ENCODE measurements at regions not wholly inside any gene's neighbourhood (a gene's known extent, or its start where the extent isn't known, plus 50 kb on each side); places are given as distances from the start of the nearest gene placed in this dataset.

DNA sequence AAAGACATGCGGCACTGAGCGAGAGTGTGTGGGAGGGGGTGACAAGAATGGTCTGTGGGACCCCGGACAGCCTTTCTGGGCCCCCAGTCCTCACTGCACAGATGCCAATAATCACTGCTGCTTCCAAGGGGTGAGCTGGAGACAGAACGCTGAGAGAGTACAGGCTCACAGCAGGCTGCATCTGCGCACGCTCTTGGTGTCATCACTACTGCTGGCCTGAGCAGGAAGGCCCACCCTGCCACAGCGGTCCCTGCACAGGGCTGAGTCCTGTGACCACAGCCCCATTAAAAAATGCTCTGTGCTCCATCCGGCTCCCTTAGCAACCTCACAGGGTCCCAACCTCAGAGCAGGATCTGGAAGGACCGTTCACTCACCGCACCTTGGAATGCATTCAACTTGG is 205.5 kb upstream of the NSMCE3 start:
- no peak for DNase-seq (ENCODE audit: low read depth)
- no peak for TF ChIP-seq CTCF (IDR thresholded peaks at IDR 0.05; ENCODE audit: control insufficient read depth, insufficient read depth, low read depth, low read length, missing control alignments)
- no peak overlapping the region for H3K4me3 ChIP-seq (ENCODE audit: control insufficient read depth, low read depth, low read length)

DNA sequence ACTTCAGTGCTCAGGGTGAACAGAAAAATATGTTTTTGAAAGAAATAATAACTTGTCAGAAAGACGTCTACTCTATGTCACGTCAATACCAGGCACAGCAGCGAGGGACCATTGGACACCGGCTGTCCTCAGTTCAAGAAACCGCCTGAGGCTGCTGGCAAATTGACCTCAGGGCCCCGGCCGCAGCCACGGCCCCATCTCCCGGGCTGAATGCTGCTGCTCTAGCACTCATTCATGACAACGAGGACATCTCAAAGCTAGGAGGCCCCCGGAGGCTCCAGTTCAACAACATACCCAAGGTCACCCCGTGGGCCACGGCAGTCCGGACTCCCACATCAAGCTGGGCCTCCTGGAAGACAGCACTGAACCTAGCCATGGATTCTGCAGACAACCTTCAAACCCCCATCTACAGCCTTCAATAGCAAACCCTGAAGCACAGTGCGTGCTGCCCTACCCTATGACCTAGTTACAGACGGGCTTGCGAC is 204.0 kb upstream of the NSMCE3 start:
- H3K4me3 ChIP-seq (ENCODE audit: control insufficient read depth, low read depth, low read length): no peak overlapping the region
- DNase-seq (ENCODE audit: low read depth): no peak
- no peak for TF ChIP-seq CTCF (IDR thresholded peaks at IDR 0.05; ENCODE audit: control insufficient read depth, insufficient read depth, low read depth, low read length, missing control alignments)

DNA sequence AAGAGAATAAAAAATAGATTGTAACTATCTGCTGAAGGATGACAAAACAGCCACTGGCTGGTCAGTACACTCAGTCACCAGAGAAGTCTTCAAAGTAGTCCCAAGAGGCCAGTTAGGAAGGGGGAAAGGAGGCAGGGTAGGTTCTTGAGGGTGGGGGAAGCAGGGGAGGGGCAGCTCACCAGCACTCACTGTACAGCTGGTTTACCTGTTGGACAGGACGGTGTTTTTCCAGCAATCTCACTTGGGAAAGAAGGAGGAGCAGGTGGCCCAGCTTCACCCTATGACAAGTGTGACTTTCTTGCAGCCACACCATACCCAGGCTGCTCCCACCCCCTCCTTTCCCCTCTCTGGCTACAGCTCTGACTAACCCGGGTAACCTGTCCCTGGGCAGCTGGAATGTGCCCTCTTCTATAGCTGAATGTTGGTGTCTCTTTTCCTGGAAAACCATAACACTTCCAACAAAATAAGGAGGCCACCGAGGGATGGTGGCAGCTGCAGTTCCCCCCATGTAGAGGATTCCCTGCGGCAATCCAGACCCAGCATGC is 203.4 kb upstream of the NSMCE3 start:
- DNase-seq (ENCODE audit: low read depth): no peak
- no peak overlapping the region for H3K4me3 ChIP-seq (ENCODE audit: control insufficient read depth, low read depth, low read length)
- TF ChIP-seq CTCF (IDR thresholded peaks at IDR 0.05; ENCODE audit: control insufficient read depth, insufficient read depth, low read depth, low read length, missing control alignments): no peak

DNA sequence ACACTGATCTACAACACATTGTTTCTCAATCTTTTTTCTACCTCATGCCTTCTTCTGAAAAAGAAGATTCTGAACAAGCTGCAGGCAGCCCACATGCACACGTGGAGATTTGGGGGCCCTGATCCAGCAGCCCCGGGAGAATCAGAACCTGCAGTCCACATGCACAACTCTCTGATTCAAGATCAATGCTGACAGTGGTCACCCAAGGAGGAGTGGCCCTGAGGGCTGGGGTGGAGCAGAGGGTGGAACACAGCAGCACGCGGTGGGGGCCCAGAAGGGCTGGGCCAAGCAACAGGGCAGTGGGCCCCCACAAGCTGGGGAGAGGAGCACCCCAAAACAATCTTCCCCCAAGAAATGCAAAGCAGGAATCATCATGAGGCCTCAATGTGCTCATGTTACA is 202.1 kb upstream of the NSMCE3 start:
- no peak for TF ChIP-seq CTCF (IDR thresholded peaks at IDR 0.05; ENCODE audit: control insufficient read depth, insufficient read depth, low read depth, low read length, missing control alignments)
- DNase-seq (ENCODE audit: low read depth): no peak
- no peak overlapping the region for H3K4me3 ChIP-seq (ENCODE audit: control insufficient read depth, low read depth, low read length)

DNA sequence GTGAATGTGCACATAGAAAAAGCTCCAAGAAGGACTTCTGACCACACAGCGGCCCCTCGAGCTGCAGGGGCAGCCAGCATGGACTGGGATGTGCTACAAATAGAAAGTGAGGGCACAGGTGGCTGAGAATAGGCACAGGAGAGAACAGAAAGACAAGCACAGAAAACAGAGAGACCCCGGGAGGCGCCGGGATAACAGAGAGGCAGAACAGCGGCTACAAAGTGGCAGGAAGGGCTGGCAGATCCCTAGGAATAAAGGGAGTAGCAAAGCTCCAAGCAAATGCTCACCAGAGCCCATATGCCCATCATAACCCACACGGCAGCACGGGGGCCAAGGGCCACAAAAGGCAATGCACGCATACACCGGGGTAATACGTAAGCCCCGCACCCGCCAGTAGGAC is 201.7 kb upstream of the NSMCE3 start:
- H3K4me3 ChIP-seq (ENCODE audit: control insufficient read depth, low read depth, low read length): no peak overlapping the region
- no peak for TF ChIP-seq CTCF (IDR thresholded peaks at IDR 0.05; ENCODE audit: control insufficient read depth, insufficient read depth, low read depth, low read length, missing control alignments)
- DNase-seq (ENCODE audit: low read depth): no peak

DNA sequence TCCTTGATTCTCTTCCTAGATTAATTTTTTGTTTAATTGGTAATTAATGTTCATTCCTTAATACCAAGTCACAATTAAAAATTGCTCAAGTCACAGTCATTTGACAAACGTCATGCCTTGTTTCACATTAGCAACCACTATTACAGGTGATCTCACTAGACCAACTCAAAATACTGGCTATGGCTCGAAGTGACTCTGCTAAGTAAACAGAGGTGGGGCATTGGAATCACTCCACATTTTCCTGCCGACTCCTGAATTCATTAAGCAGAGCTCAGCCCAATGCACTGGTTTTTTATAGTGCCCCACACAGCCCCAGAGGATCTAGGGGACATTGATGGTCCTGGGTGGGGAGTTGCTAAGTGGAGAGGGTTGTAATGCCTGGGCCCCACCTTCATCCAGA is 201.2 kb upstream of the NSMCE3 start:
- no peak overlapping the region for H3K4me3 ChIP-seq (ENCODE audit: control insufficient read depth, low read depth, low read length)
- TF ChIP-seq CTCF (IDR thresholded peaks at IDR 0.05; ENCODE audit: control insufficient read depth, insufficient read depth, low read depth, low read length, missing control alignments): no peak
- DNase-seq (ENCODE audit: low read depth): no peak

GRCh38 chr15:29470311-29470710 is 200.7 kb upstream of the NSMCE3 start:
- no peak overlapping the region for H3K4me3 ChIP-seq (ENCODE audit: control insufficient read depth, low read depth, low read length)
- DNase-seq (ENCODE audit: low read depth): no peak
- TF ChIP-seq CTCF (IDR thresholded peaks at IDR 0.05; ENCODE audit: control insufficient read depth, insufficient read depth, low read depth, low read length, missing control alignments): no peak
